ENCODE measurements at regions not wholly inside any gene's neighbourhood (a gene's known extent, or its start where the extent isn't known, plus 50 kb on each side); places are given as distances from the start of the nearest gene placed in this dataset.

DNA sequence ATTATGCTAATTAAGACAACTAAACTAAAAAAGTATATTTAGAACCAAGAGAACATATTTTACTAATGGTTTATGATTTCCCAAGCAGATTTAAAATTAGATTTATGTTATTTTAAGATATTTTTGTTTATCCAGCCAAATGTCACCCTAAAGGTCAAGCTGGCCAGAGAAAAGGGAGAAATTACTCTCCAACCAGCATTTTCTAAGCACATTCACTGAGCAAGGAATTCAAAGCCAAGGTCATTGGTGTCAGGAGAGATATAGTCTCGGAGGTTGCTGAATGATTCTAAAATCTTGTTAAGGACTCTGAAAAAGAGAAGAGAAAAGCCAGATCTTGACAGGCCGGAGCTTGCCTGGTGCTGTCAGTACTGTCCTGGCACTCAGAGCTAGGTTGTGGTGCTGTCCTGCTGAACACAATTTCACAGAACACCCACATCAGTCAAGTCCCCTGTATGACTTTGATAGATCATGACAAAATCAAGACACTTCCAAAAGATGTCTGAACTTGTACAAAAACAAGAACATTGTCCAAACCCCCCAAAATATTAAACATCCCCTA is 222.3 kb upstream of the SMLR1 start:
- ATAC-seq (ENCODE audit: low read depth) = no peak
- DNase-seq = no peak

DNA sequence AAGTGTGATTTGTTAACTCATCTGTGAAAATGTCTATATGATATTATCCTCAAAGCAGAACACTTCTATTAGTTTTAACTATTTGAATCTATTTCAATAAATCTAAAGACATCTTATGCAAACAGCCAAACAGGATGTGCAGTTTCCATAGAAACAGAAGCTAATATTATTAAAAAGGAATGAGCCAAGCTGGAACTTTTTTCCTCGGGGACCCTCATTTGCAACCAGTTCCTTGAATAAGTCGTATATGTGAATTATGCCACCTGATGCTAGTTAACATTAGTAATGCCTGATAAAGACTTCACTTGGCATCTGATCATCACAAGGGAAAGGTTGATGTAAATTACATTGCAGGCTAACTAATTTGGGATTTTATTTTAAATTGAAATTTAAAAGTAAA is 216.9 kb upstream of the SMLR1 start:
- H3K36me3 ChIP-seq (replicated peaks in 1 of 2; ENCODE audit: control extremely low read depth in 1 of 2, control insufficient read depth in 1 of 2, extremely low read depth in 1 of 2, insufficient read depth in 2 of 2, low read length in 1 of 2) = no peaks in the 10 kb centered on the region
- H3K27ac ChIP-seq (ENCODE audit: low read length in 2 of 2) = no peak overlapping the region
- H3K9ac ChIP-seq (ENCODE audit: low read length) = no peak overlapping the region
- TF ChIP-seq EZH2 (IDR thresholded peaks at IDR 0.05; ENCODE audit: borderline replicate concordance, insufficient read depth, low read depth, low read length, poor library complexity, severe bottlenecking) = no peak
- TF ChIP-seq, protein P1, sequence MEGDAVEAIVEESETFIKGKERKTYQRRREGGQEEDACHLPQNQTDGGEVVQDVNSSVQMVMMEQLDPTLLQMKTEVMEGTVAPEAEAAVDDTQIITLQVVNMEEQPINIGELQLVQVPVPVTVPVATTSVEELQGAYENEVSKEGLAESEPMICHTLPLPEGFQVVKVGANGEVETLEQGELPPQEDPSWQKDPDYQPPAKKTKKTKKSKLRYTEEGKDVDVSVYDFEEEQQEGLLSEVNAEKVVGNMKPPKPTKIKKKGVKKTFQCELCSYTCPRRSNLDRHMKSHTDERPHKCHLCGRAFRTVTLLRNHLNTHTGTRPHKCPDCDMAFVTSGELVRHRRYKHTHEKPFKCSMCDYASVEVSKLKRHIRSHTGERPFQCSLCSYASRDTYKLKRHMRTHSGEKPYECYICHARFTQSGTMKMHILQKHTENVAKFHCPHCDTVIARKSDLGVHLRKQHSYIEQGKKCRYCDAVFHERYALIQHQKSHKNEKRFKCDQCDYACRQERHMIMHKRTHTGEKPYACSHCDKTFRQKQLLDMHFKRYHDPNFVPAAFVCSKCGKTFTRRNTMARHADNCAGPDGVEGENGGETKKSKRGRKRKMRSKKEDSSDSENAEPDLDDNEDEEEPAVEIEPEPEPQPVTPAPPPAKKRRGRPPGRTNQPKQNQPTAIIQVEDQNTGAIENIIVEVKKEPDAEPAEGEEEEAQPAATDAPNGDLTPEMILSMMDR (IDR thresholded peaks at IDR 0.05) = no peak
- H3K4me1 ChIP-seq (ENCODE audit: control insufficient read depth in 2 of 2, insufficient read depth in 2 of 2, low read length in 2 of 2) = no peaks in the 10 kb centered on the region
- H3K79me2 ChIP-seq (ENCODE audit: control insufficient read depth, insufficient read depth, low read length) = no peaks in the 10 kb centered on the region
- intact Hi-C loops (cut with micrococcal nuclease) = no loop called here
- H4K20me1 ChIP-seq (ENCODE audit: control insufficient read depth, insufficient read depth, low read length, poor library complexity, severe bottlenecking) = no peaks in the 10 kb centered on the region
- Mint-ChIP-seq H3K27me3 (no peaks in the 10 kb centered on the region), H3K4me3 (no peak overlapping the region), H3K27ac (no peak overlapping the region), H3K9me3 (ENCODE audit: insufficient read depth) (peaks cover 3% of the 10 kb centered on the region), H3K4me1 (no peaks in the 10 kb centered on the region)
- no peak overlapping the region for H3K4me2 ChIP-seq (replicated peaks; ENCODE audit: low read depth, low read length, poor library complexity, severe bottlenecking)
- no peak overlapping the region for H3K4me3 ChIP-seq (ENCODE audit: control extremely low read depth in 1 of 5, extremely low read depth in 1 of 5, insufficient read depth in 1 of 5, low read depth in 2 of 5, low read length in 4 of 5)
- ATAC-seq (ENCODE audit: low read depth) = no peak
- no CpG with 5 or more reads among the region's 2 CpGs for WGBS (ENCODE audit: insufficient coverage)
- no peaks in the 10 kb centered on the region for H3K9me3 ChIP-seq (ENCODE audit: control extremely low read depth in 1 of 3, control insufficient read depth in 2 of 3, insufficient read depth in 1 of 3, low read length in 2 of 3)
- H3K27me3 ChIP-seq (replicated peaks in 1 of 4; ENCODE audit: control extremely low read depth in 1 of 4, control insufficient read depth in 3 of 4, insufficient read depth in 4 of 4, low read length in 3 of 4) = no peaks in the 10 kb centered on the region
- POLR2A ChIA-PET = no interaction called here
- no peak overlapping the region for H2AFZ ChIP-seq (ENCODE audit: insufficient read depth, low read depth, low read length, poor library complexity, severe bottlenecking)
- CTCF ChIA-PET = no interaction called here
- DNase-seq = no peak

More for the DNA sequence above, 222.3 kb upstream of the SMLR1 start:
- H3K4me1 Mint-ChIP-seq = peaks cover 8% of the 10 kb centered on the region
- H3K4me3 Mint-ChIP-seq = no peak overlapping the region
- Histone ChIP-seq H3K27me3 (replicated peaks in 1 of 4; ENCODE audit: control extremely low read depth in 1 of 4, control insufficient read depth in 3 of 4, insufficient read depth in 4 of 4, low read length in 3 of 4) (no peaks in the 10 kb centered on the region), H3K9ac (ENCODE audit: low read length) (no peak overlapping the region), H3K36me3 (replicated peaks in 1 of 2; ENCODE audit: control extremely low read depth in 1 of 2, control insufficient read depth in 1 of 2, extremely low read depth in 1 of 2, insufficient read depth in 2 of 2, low read length in 1 of 2) (peaks cover 0 to 2% of the 10 kb centered on the region in 2 experiments), H3K9me3 (ENCODE audit: control extremely low read depth in 1 of 3, control insufficient read depth in 2 of 3, insufficient read depth in 1 of 3, low read length in 2 of 3) (no peaks in the 10 kb centered on the region), H4K20me1 (ENCODE audit: control insufficient read depth, insufficient read depth, low read length, poor library complexity, severe bottlenecking) (no peaks in the 10 kb centered on the region), H2AFZ (ENCODE audit: insufficient read depth, low read depth, low read length, poor library complexity, severe bottlenecking) (no peak overlapping the region), H3K27ac (ENCODE audit: low read length in 2 of 2) (no peak overlapping the region), H3K4me1 (ENCODE audit: control insufficient read depth in 2 of 2, insufficient read depth in 2 of 2, low read length in 2 of 2) (no peaks in the 10 kb centered on the region), H3K4me2 (replicated peaks; ENCODE audit: low read depth, low read length, poor library complexity, severe bottlenecking) (no peak overlapping the region), H3K4me3 (ENCODE audit: control extremely low read depth in 1 of 5, extremely low read depth in 1 of 5, insufficient read depth in 1 of 5, low read depth in 2 of 5, low read length in 4 of 5) (no peak overlapping the region), H3K79me2 (ENCODE audit: control insufficient read depth, insufficient read depth, low read length) (no peaks in the 10 kb centered on the region)
- CTCF ChIA-PET = no interaction called here
- POLR2A ChIA-PET = no interaction called here
- intact Hi-C loops (cut with micrococcal nuclease) = no loop called here
- TF ChIP-seq, protein P1 (IDR thresholded peaks at IDR 0.05) = no peak
- peaks cover 3% of the 10 kb centered on the region for H3K9me3 Mint-ChIP-seq (ENCODE audit: insufficient read depth)
- no CpG with 5 or more reads among the region's 2 CpGs for WGBS (ENCODE audit: insufficient coverage)
- H3K27me3 Mint-ChIP-seq = no peaks in the 10 kb centered on the region
- no peak overlapping the region for H3K27ac Mint-ChIP-seq
